ENCODE measurements at regions not wholly inside any gene's neighbourhood (a gene's known extent, or its start where the extent isn't known, plus 50 kb on each side); places are given as distances from the start of the nearest gene placed in this dataset.

DNA sequence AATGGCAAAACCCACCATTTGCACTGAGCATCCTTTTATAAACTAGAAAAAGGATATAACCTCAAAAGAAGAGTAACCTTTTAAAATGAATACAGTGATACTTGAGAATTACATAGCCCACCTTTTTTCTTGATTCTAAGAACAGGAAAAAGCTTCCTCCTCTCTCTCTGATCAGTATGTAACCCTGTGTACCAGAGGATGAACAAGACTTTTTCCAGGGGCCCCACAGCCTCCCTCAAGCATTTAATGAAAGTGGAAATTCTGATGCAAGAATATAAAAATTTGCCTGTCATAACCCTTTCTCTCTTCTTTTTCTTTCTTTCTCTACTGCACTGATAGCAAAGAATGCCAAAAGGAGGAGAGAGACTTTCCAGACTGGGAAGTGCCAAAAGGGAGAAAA, 64.2 kb upstream of the BTN3A2 start:
- TF ChIP-seq TCF7L2 (IDR thresholded peaks at IDR 0.05; ENCODE audit: low read depth, low read length) (no peak), SIN3A (IDR thresholded peaks at IDR 0.05; ENCODE audit: borderline replicate concordance, insufficient read depth, low read depth, low read length) (no peak), POLR2AphosphoS5 (IDR thresholded peaks at IDR 0.05; ENCODE audit: low read depth, low read length) (no peak)
- TF ChIP-seq, protein P1, sequence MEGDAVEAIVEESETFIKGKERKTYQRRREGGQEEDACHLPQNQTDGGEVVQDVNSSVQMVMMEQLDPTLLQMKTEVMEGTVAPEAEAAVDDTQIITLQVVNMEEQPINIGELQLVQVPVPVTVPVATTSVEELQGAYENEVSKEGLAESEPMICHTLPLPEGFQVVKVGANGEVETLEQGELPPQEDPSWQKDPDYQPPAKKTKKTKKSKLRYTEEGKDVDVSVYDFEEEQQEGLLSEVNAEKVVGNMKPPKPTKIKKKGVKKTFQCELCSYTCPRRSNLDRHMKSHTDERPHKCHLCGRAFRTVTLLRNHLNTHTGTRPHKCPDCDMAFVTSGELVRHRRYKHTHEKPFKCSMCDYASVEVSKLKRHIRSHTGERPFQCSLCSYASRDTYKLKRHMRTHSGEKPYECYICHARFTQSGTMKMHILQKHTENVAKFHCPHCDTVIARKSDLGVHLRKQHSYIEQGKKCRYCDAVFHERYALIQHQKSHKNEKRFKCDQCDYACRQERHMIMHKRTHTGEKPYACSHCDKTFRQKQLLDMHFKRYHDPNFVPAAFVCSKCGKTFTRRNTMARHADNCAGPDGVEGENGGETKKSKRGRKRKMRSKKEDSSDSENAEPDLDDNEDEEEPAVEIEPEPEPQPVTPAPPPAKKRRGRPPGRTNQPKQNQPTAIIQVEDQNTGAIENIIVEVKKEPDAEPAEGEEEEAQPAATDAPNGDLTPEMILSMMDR (IDR thresholded peaks at IDR 0.05): no peak
- TF ChIP-seq, protein P2, sequence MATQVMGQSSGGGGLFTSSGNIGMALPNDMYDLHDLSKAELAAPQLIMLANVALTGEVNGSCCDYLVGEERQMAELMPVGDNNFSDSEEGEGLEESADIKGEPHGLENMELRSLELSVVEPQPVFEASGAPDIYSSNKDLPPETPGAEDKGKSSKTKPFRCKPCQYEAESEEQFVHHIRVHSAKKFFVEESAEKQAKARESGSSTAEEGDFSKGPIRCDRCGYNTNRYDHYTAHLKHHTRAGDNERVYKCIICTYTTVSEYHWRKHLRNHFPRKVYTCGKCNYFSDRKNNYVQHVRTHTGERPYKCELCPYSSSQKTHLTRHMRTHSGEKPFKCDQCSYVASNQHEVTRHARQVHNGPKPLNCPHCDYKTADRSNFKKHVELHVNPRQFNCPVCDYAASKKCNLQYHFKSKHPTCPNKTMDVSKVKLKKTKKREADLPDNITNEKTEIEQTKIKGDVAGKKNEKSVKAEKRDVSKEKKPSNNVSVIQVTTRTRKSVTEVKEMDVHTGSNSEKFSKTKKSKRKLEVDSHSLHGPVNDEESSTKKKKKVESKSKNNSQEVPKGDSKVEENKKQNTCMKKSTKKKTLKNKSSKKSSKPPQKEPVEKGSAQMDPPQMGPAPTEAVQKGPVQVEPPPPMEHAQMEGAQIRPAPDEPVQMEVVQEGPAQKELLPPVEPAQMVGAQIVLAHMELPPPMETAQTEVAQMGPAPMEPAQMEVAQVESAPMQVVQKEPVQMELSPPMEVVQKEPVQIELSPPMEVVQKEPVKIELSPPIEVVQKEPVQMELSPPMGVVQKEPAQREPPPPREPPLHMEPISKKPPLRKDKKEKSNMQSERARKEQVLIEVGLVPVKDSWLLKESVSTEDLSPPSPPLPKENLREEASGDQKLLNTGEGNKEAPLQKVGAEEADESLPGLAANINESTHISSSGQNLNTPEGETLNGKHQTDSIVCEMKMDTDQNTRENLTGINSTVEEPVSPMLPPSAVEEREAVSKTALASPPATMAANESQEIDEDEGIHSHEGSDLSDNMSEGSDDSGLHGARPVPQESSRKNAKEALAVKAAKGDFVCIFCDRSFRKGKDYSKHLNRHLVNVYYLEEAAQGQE (IDR thresholded peaks at IDR 0.05; ENCODE audit: insufficient read depth in 1 of 2, low read depth in 2 of 2, low read length in 1 of 2): no peak
- H3K4me1 ChIP-seq (ENCODE audit: control insufficient read depth, insufficient read depth, low read length): peaks cover 8% of the 10 kb centered on the region; the same call in 1 of the 2 replicates
- H3K4me3 ChIP-seq (ENCODE audit: low read depth in 2 of 2, low read length in 2 of 2): no peak overlapping the region
- H3K9me3 ChIP-seq (ENCODE audit: control insufficient read depth, insufficient read depth, low read depth, low read length): no peaks in the 10 kb centered on the region
- in situ Hi-C loops (cut with HindIII; ENCODE audit: low pct_unique_long_range_greater_than_20kb, low sequenced_read_pairs) (no loop called here), intact Hi-C loops (cut with micrococcal nuclease; ENCODE audit: unreplicated experiment) (no loop called here)
- H3K36me3 ChIP-seq (ENCODE audit: control insufficient read depth, insufficient read depth, low read length): no peaks in the 10 kb centered on the region
- BruUV-seq (replicated peaks): no TSS peak
- no peak overlapping the region for H3K27ac ChIP-seq (ENCODE audit: low read length)
- CTCF ChIA-PET: no interaction called here
- no peaks in the 10 kb centered on the region for H3K27me3 ChIP-seq (ENCODE audit: control insufficient read depth, insufficient read depth, low read length)
- DNase-seq (ENCODE audit: low read depth, low spot score) (no peak), ATAC-seq (no peak)
- POLR2A ChIA-PET: no interaction called here

DNA sequence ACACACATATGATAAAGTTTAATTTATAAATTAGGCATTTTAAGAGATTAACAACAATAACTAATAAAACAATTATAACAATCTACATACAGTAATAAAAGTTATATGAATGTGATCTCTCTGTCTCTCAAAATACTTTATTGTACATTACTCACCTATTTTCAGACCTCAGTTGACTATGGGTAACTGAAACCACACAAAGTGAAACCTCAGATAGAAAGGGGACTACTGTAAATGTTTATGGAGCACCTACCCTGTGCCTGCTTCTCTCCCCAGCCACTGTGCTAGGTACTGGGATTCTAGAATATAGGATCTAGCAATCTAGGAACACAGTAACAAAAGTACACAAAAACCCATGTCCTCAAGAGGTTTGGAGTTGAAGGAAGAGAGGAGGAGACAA, 63.4 kb upstream of the BTN3A2 start:
- ATAC-seq (no peak), DNase-seq (ENCODE audit: low read depth, low spot score) (no peak)
- TF ChIP-seq SIN3A (IDR thresholded peaks at IDR 0.05; ENCODE audit: borderline replicate concordance, insufficient read depth, low read depth, low read length) (no peak), TCF7L2 (IDR thresholded peaks at IDR 0.05; ENCODE audit: low read depth, low read length) (no peak), POLR2AphosphoS5 (IDR thresholded peaks at IDR 0.05; ENCODE audit: low read depth, low read length) (no peak)
- TF ChIP-seq, protein P2 (IDR thresholded peaks at IDR 0.05; ENCODE audit: insufficient read depth in 1 of 2, low read depth in 2 of 2, low read length in 1 of 2): no peak
- TF ChIP-seq, protein P1 (IDR thresholded peaks at IDR 0.05): no peak
- ChIA-PET POLR2A (no interaction called here), CTCF (no interaction called here)
- no TSS peak for BruUV-seq (replicated peaks)
- intact Hi-C loops (cut with micrococcal nuclease; ENCODE audit: unreplicated experiment) (no loop called here), in situ Hi-C loops (cut with HindIII; ENCODE audit: low pct_unique_long_range_greater_than_20kb, low sequenced_read_pairs) (no loop called here)
- Histone ChIP-seq H3K9me3 (ENCODE audit: control insufficient read depth, insufficient read depth, low read depth, low read length) (no peaks in the 10 kb centered on the region), H3K4me3 (ENCODE audit: low read depth in 2 of 2, low read length in 2 of 2) (no peak overlapping the region), H3K27ac (ENCODE audit: low read length) (no peak overlapping the region), H3K4me1 (ENCODE audit: control insufficient read depth, insufficient read depth, low read length) (peaks cover 8% of the 10 kb centered on the region; the same call in 1 of the 2 replicates), H3K27me3 (ENCODE audit: control insufficient read depth, insufficient read depth, low read length) (no peaks in the 10 kb centered on the region), H3K36me3 (ENCODE audit: control insufficient read depth, insufficient read depth, low read length) (no peaks in the 10 kb centered on the region)
